Esophagus squamous epithelium (tissue), 5 donors: ENCODE measurements at regions not wholly inside any gene's neighbourhood (a gene's known extent, or its start where the extent isn't known, plus 50 kb on each side); places are given as distances from the start of the nearest gene placed in this dataset.

ENCODE experiments used
- DNase-seq: peaks from one replicate; lab custom pipeline; 2025; lab: John Stamatoyannopoulos, UW
- H3K27ac ChIP-seq, 4 donors: fragments of 200-600 bp; sonication (generic); one replicate each; pipeline ENCODE4 v1.5.1; 2016 to 2019; ENCODE audit warnings: mild to moderate bottlenecking in 1 of 4
- H3K27me3 ChIP-seq, 4 donors: fragments of 200-600 bp; sonication (generic); 1 replicate in 3 of 4; 2 replicates in 1 of 4; pipeline versions ENCODE4 v1.5.1 to v1.6.0; 2017 to 2021; ENCODE audit warnings: antibody characterized with exemption in 1 of 4
- H3K36me3 ChIP-seq, 3 donors: fragments of 200-600 bp; sonication (generic); one replicate each; pipeline ENCODE4 v1.5.1; 2016 to 2019
- H3K4me1 ChIP-seq, 3 donors: fragments of 200-600 bp; sonication (generic); one replicate each; pipeline ENCODE4 v1.5.1; 2017 to 2019
- H3K4me3 ChIP-seq, 4 donors: fragments of 200-600 bp; sonication (generic); 1 replicate in 3 of 4; 2 replicates in 1 of 4; pipeline ENCODE4 v1.5.1; 2016 to 2019; ENCODE audit warnings: mild to moderate bottlenecking in 2 of 4, moderate library complexity in 1 of 4
- H3K9me3 ChIP-seq, 3 donors: fragments of 200-600 bp; sonication (generic); one replicate each; pipeline ENCODE4 v1.5.1; 2016 to 2019
- CTCF ChIP-seq, 6 experiments: fragments of 450-650 bp in 4 of 6; fragments of 200-600 bp in 2 of 6; sonication (generic) in 2 of 6; IDR thresholded peaks; one replicate each; pipeline ENCODE4 v1.5.1; 2016 to 2019; ENCODE audit warnings: antibody characterized with exemption in 6 of 6, mild to moderate bottlenecking in 4 of 6, moderate library complexity in 4 of 6
- POLR2A ChIP-seq, 4 donors: fragments of 450-650 bp; IDR thresholded peaks; one replicate each; pipeline ENCODE4 v1.6.1; 2017; ENCODE audit warnings: antibody characterized with exemption in 4 of 4, mild to moderate bottlenecking in 4 of 4, moderate library complexity in 3 of 4
- WGBS, 2 donors: methylation state at CpG; one replicate each; pipeline ENCODE4 v1.1.5; 2018; 5-methylcytosine and 5-hydroxymethylcytosine counted together
- intact Hi-C: fragments of 100-400 bp; cut with DNase I; formaldehyde crosslinking; loops from one replicate; pipeline ENCODE4 v1.15.0; 2022
- donor health status: DM: yes; HTN: yes; CAD: no.

- Histone ChIP-seq H3K4me1 (no peaks in the 10 kb centered on the region), H3K36me3 (no peaks in the 10 kb centered on the region), H3K27me3 (no peaks in the 10 kb centered on the region), H3K9me3 (peaks cover 0 to 6% (median 0%) of the 10 kb centered on the region in 3 donors), H3K4me3 (no peak overlapping the region), H3K27ac (no peak overlapping the region)
- 40 to 41% methylated on average over 4 of the region's 4 CpGs for WGBS, 2 donors
- TF ChIP-seq POLR2A (IDR thresholded peaks at IDR 0.05) (no peak), CTCF (IDR thresholded peaks at IDR 0.05) (no peak)
- intact Hi-C loops, result no loop called here
- no peak for DNase-seq
These were observed 146.3 kb downstream of the TMX3 start for GRCh38 chr18:68568364-68569155.

- H3K27ac ChIP-seq, result no peak overlapping the region
- H3K9me3 ChIP-seq, result no peaks in the 10 kb centered on the region
- DNase-seq, result no peak
- 70 to 87% methylated on average over 2 of the region's 2 CpGs for WGBS, 2 donors
- H3K4me1 ChIP-seq, result no peaks in the 10 kb centered on the region
- H3K27me3 ChIP-seq, result no peaks in the 10 kb centered on the region
- H3K4me3 ChIP-seq, result no peak overlapping the region
- no peaks in the 10 kb centered on the region for H3K36me3 ChIP-seq
- intact Hi-C loops, result no loop called here
- TF ChIP-seq CTCF (IDR thresholded peaks at IDR 0.05) (no peak), POLR2A (IDR thresholded peaks at IDR 0.05) (no peak)
These were observed 147.9 kb downstream of the TMX3 start for GRCh38 chr18:68566991-68567390.

GRCh38 chr18:68564961-68565360 is 149.9 kb downstream of the TMX3 start:
- no peak overlapping the region for H3K27ac ChIP-seq
- no peaks in the 10 kb centered on the region for H3K4me1 ChIP-seq
- no peak for DNase-seq
- WGBS, 2 donors, result 46 to 80% methylated on average over 3 of the region's 3 CpGs
- H3K9me3 ChIP-seq, result no peaks in the 10 kb centered on the region
- TF ChIP-seq CTCF (IDR thresholded peaks at IDR 0.05), result no peak
- no peaks in the 10 kb centered on the region for H3K27me3 ChIP-seq
- H3K36me3 ChIP-seq, result no peaks in the 10 kb centered on the region
- intact Hi-C loops, result no loop called here
- H3K4me3 ChIP-seq, result no peak overlapping the region

GRCh38 chr18:68564351-68564750 is 150.6 kb downstream of the TMX3 start:
- no peaks in the 10 kb centered on the region for H3K27me3 ChIP-seq
- H3K4me1 ChIP-seq, result no peaks in the 10 kb centered on the region
- TF ChIP-seq CTCF (IDR thresholded peaks at IDR 0.05) (no peak), POLR2A (IDR thresholded peaks at IDR 0.05) (no peak)
- no peak overlapping the region for H3K4me3 ChIP-seq
- no peak for DNase-seq
- H3K9me3 ChIP-seq, result no peaks in the 10 kb centered on the region
- H3K36me3 ChIP-seq, result no peaks in the 10 kb centered on the region
- intact Hi-C loops, result no loop called here
- no peak overlapping the region for H3K27ac ChIP-seq

- Histone ChIP-seq H3K36me3 (no peaks in the 10 kb centered on the region), H3K27me3 (no peaks in the 10 kb centered on the region), H3K27ac (no peak overlapping the region), H3K4me1 (no peaks in the 10 kb centered on the region), H3K4me3 (no peak overlapping the region), H3K9me3 (no peaks in the 10 kb centered on the region)
- TF ChIP-seq CTCF (IDR thresholded peaks at IDR 0.05) (no peak), POLR2A (IDR thresholded peaks at IDR 0.05) (no peak)
- DNase-seq, result no peak
- intact Hi-C loops, result no loop called here
- 64 to 69% methylated on average over 2 of the region's 2 CpGs for WGBS, 2 donors
These were observed 154.8 kb downstream of the TMX3 start for GRCh38 chr18:68560128-68560527.
